NCI-H1048 (cell line): ENCODE measurements at regions not wholly inside any gene's neighbourhood (a gene's known extent, or its start where the extent isn't known, plus 50 kb on each side); places are given as distances from the start of the nearest gene placed in this dataset.
"Not testable (repeated sequence)": the region's sequence is repeated elsewhere in the genome, so short reads cannot be mapped to it uniquely, and the experiment has no call there.

ENCODE experiments used
- DNase-seq: peaks from one replicate; lab custom pipeline; 2025; lab: John Stamatoyannopoulos, UW

DNA sequence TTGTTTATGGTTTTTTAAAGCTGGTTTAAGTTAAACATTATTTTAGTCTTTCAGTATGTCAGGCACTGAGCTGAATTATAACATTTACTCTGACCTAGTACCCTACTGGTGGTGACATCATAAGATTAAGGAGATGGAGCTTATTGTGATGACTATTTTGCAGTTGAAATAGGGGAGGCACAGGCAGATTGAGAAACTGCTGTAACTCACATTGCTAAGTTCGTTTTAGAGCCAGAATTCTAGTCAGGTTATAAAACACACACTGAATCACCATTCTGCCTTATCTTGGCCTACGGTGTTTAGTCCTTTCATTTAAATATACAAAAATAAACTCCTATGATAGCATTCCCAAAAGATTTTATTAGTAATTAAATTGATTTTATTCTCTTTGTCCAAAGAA lies 584.1 kb downstream of the TFAP2A start:
- DNase-seq = no peak

DNA sequence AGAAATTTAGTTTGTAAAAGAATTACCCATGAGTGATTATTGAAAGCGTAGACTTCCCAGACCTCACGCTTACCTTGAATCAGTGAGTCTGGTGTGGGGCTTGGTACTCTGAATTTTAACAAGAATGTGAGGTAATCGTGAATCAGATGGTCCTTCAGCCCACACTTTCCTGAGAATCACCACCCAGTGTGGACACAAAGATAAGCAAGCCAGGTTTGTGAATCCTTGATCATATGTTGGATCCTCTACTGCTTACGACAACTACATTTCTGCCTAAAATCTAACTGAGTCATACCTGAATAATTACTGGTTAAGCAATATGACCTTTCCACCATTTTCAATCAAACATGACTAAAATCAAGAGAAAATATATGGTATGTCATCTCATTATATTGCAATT lies 589.3 kb downstream of the TFAP2A start:
- DNase-seq = no peak

- DNase-seq = not testable (repeated sequence)
Measured at GRCh38 chr6:9810727-9811126, 604.1 kb downstream of the TFAP2A start.

GRCh38 chr6:9810286-9810685 lies 604.6 kb downstream of the TFAP2A start:
- DNase-seq = no peak

DNA sequence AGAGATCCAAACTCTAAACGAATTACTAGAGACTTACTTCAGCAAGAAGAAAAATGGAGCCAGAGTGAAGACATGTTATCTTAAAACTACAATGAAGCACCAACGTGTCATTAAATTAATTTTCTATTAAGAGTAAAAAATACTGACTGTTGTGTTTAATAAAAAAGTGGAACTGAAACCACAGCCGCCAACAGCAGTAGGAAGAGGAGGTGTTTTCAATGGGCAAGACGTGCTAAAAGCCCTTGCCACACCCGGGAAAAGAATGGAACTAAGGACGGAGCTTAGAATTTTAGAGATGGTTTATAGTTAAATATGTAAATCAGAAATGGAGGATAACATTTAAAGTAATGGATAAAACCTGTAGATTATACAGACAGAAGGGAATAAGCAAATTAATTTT lies 608.7 kb downstream of the TFAP2A start:
- no peak for DNase-seq

DNA sequence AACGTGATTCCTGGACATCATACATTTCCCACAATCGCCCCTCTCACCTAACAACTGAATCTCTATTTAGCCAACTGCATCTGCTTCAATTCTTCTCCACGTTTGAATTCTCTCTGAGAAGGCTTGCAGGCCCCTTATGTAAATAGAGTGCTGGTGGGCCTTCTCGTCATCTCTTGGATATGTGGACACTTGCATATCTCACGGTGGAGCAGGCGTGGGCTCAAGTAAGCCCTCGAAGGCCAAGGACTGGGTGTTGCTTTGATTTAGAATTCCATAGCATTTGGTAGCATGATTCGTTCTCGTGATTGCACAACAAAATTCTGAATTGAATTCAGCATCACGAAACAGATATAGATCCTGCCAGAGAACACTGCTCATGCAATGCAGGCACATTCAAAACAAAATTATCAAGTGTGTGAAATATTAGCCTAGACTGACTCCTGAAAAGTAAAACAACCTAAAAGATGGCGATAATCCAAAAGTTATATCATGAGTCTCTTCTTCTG lies 613.6 kb downstream of the TFAP2A start:
- no peak for DNase-seq

GRCh38 chr6:9799582-9799981 lies 615.3 kb downstream of the TFAP2A start:
- DNase-seq = no peak

DNA sequence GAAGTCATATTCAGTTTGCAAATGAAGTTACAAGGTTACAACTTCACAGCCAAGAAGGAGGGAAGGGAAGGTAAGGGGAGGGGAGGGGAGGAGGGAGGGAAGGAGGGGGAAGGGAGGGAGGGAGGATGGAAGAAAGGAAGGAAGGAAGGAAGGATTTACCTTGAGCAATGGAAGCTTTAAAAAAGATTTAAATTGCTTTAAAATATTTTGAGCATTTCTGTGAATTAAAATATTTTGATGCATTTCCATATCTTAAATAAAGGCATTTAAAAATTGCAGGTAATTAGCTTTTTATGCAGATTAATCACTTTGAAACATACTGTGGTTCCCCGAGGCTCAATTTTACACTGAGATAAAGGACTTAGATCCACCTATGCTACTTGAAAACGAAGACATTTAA lies 618.0 kb downstream of the TFAP2A start:
- DNase-seq = no peak

DNA sequence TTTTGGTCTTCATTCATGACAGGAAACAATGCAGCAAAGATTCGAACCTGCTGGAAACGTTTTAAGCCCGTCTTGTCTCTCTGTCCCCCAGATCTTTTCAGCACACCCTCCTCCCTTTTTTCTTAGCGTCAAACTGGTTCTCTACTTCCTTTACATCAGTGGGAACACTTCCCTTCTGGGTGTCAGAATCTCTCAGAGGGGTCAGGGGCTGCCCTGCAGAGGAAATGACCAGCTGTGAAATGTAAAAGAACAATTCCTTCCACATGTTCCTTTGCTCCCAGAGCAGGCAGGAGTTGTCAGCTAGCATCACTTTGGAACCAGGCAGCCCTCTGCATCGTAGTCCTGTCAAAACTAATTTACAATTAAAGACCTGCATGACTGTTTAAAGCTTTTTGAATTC lies 619.0 kb downstream of the TFAP2A start:
- DNase-seq = no peak

GRCh38 chr6:9789201-9789600 lies 625.7 kb downstream of the TFAP2A start:
- no peak for DNase-seq

- no peak for DNase-seq
Measured at GRCh38 chr6:9784786-9785185, 630.1 kb downstream of the TFAP2A start.

DNA sequence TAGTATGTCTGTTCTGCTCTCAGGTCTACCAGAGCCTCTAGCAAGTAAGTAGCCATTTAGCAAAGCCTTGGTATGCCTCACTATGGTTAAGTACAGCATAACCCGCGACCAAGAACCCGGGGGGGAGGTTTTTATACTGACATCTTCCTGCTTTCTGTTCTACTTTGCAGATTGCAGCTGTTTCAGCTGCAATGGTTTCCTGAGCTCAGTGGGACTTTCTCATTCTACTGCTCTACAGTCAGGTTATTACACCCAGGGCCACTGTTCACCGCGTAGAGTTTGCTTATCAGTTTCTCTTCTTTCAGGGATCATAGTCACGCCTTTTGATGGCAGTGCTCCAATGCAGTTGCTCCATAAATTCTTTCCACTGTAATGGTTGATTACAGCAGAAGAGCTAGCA lies 631.3 kb downstream of the TFAP2A start:
- DNase-seq = no peak

- no peak for DNase-seq
Measured at GRCh38 chr6:9766240-9766915, 648.5 kb downstream of the TFAP2A start.

- DNase-seq = no peak
Measured at GRCh38 chr6:9761220-9761619, 653.7 kb downstream of the TFAP2A start.

- no peak for DNase-seq
Measured at GRCh38 chr6:9754515-9754914, 660.4 kb downstream of the TFAP2A start.

DNA sequence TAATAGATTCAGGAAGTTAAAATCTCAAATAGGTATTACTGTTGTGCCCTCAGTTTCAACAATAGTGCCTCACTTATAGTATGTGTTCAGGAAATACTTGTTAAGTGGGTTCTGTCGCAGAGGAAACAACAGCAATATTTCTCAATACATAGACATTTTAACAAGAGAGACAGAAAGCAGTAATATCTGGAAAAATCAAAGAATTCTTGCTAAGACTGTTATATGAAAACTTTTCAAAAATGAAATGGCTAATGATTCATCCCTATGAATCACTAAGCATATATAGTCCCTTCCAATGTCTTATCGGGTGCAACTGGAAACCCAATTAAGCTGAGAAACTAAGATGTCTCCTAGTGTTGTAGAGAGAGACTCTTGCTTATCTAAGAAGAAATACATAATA lies 668.9 kb downstream of the TFAP2A start:
- DNase-seq = no peak

- DNase-seq = no peak
Measured at GRCh38 chr6:9745476-9745875, 669.4 kb downstream of the TFAP2A start.

DNA sequence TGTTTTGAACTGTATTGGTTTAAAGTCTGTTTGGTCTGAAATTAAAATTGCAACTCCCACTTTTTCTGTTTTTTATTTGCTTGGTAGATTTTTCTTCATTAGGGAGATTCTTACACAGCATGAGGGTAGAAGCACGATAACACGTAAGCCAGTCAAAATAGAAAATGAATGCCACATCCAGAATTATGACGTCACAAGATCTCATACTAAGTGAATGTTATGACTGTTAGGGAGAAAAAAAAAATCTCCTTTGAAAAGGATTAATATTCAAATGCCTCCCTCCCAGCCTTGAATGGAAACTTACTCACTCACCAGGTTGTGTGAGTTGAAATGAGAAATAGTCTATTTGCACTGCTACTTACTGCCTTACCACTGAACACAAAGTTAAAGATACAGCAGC lies 670.8 kb downstream of the TFAP2A start:
- DNase-seq = no peak

DNA sequence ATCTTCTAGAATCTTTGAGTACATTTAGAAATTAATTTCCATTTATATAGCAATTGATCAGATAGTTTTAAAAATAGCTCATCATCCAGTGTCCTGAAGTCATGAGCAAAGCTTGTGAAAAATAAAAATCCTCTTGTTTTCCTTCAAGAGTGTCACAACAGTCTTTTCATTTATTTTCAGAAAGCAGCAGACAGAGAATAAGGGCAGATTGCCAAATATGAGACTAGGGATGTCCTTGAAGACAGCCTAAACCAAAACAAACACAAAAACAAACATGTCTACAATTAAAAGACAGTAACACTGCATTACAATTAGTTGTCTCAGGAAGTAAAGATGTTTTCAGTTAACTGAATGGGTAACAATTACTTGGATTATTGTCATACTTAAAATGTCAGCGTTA lies 682.8 kb downstream of the TFAP2A start:
- no peak for DNase-seq

- not testable (repeated sequence) for DNase-seq
Measured at GRCh38 chr6:9725776-9726175, 689.1 kb downstream of the TFAP2A start.

GRCh38 chr6:9717568-9717967 lies 697.3 kb downstream of the TFAP2A start:
- no peak for DNase-seq

DNA sequence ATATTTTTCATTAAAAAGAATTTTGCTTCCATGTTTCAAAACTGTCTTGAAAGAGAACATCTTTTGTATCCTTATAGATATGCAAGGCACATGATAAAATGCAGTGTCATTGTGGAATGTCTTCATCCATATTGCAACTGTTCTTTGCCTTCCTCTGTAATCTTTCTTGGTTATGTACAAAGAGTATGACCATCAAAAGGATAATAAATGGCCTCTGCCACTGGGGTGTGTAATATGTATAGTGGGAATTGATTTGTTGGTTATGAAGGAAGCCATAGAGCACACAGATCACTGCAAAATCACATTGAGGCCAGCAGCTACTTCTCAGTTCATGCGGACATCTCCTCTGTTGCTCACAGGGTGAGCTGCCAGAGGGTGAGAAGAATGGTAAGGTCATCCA lies 703.5 kb downstream of the TFAP2A start:
- DNase-seq = no peak

DNA sequence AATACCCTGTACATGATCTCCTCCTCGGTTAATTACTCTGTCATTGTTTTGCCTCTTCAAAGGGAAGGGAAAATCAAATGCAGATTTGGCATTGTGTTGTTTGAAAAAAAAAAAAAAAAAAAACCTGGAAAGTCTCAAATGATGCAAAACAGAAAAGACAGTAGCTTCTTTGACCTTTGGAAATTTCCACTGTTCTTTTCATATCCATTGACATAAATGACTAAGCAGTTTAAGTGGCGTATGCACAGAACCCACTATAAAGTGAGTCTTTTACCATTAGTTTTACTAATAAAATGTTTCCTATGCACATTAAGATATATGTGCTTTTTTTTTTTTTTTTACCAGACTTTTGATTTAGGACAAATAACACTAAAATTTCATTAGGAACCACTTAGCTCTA lies 704.3 kb downstream of the TFAP2A start:
- no peak for DNase-seq

GRCh38 chr6:9708600-9708999 lies 706.3 kb downstream of the TFAP2A start:
- DNase-seq = no peak
